ENCODE measurements at regions not wholly inside any gene's neighbourhood (a gene's known extent, or its start where the extent isn't known, plus 50 kb on each side); places are given as distances from the start of the nearest gene placed in this dataset.
A peak's percentile ranks its signal among the peaks of the same experiment; 100 is the strongest.

- H3K4me1 Mint-ChIP-seq, result peaks cover 27% of the 10 kb centered on the region
- H3K27ac Mint-ChIP-seq (ENCODE audit: unreplicated experiment), result peak overlapping the region; percentile 40
- no peaks in the 10 kb centered on the region for H3K27me3 Mint-ChIP-seq (ENCODE audit: low read depth)
- no peak for DNase-seq (ENCODE audit: low read depth, low spot score)
- H3K9me3 Mint-ChIP-seq, result no peaks in the 10 kb centered on the region
- H3K4me3 Mint-ChIP-seq, result no peak overlapping the region
- H3K36me3 Mint-ChIP-seq (ENCODE audit: low read depth), result no peaks in the 10 kb centered on the region
- TF ChIP-seq CTCF (conservative IDR thresholded peaks at IDR 0.05), result no peak
Observed at GRCh38 chr11:121696177-121696871, 243.6 kb upstream of the SORL1-AS1 start.

GRCh38 chr11:121692236-121692635 is 239.5 kb upstream of the SORL1-AS1 start:
- no peaks in the 10 kb centered on the region for H3K27me3 Mint-ChIP-seq (ENCODE audit: low read depth)
- H3K27ac Mint-ChIP-seq (ENCODE audit: unreplicated experiment), result no peak overlapping the region
- TF ChIP-seq CTCF (conservative IDR thresholded peaks at IDR 0.05), result no peak
- no peaks in the 10 kb centered on the region for H3K36me3 Mint-ChIP-seq (ENCODE audit: low read depth)
- peaks cover 35% of the 10 kb centered on the region for H3K4me1 Mint-ChIP-seq
- DNase-seq (ENCODE audit: low read depth, low spot score), result no peak
- no peak overlapping the region for H3K4me3 Mint-ChIP-seq
- peaks cover 3% of the 10 kb centered on the region for H3K9me3 Mint-ChIP-seq

GRCh38 chr11:121688860-121689614 is 236.3 kb upstream of the SORL1-AS1 start:
- DNase-seq (ENCODE audit: low read depth, low spot score), result no peak
- H3K27ac Mint-ChIP-seq (ENCODE audit: unreplicated experiment), result no peak overlapping the region
- peaks cover 21% of the 10 kb centered on the region for H3K4me1 Mint-ChIP-seq
- H3K4me3 Mint-ChIP-seq, result no peak overlapping the region
- TF ChIP-seq CTCF (conservative IDR thresholded peaks at IDR 0.05), result no peak
- no peaks in the 10 kb centered on the region for H3K36me3 Mint-ChIP-seq (ENCODE audit: low read depth)
- H3K27me3 Mint-ChIP-seq (ENCODE audit: low read depth), result no peaks in the 10 kb centered on the region
- H3K9me3 Mint-ChIP-seq, result peaks cover 3% of the 10 kb centered on the region

GRCh38 chr11:121688055-121688491 is 235.3 kb upstream of the SORL1-AS1 start:
- peaks cover 21% of the 10 kb centered on the region for H3K4me1 Mint-ChIP-seq
- H3K9me3 Mint-ChIP-seq, result peaks cover 3% of the 10 kb centered on the region
- no peak overlapping the region for H3K4me3 Mint-ChIP-seq
- TF ChIP-seq CTCF (conservative IDR thresholded peaks at IDR 0.05), result no peak
- no peak for DNase-seq (ENCODE audit: low read depth, low spot score)
- H3K36me3 Mint-ChIP-seq (ENCODE audit: low read depth), result no peaks in the 10 kb centered on the region
- H3K27me3 Mint-ChIP-seq (ENCODE audit: low read depth), result no peaks in the 10 kb centered on the region
- H3K27ac Mint-ChIP-seq (ENCODE audit: unreplicated experiment), result no peak overlapping the region

GRCh38 chr11:121683791-121684190 is 231.0 kb upstream of the SORL1-AS1 start:
- Mint-ChIP-seq H3K27ac (ENCODE audit: unreplicated experiment) (no peak overlapping the region), H3K4me1 (peaks cover 8% of the 10 kb centered on the region), H3K27me3 (ENCODE audit: low read depth) (no peaks in the 10 kb centered on the region), H3K4me3 (no peak overlapping the region), H3K36me3 (ENCODE audit: low read depth) (no peaks in the 10 kb centered on the region), H3K9me3 (no peaks in the 10 kb centered on the region)
- DNase-seq (ENCODE audit: low read depth, low spot score), result no peak
- TF ChIP-seq CTCF (conservative IDR thresholded peaks at IDR 0.05), result no peak
